HFFc6 (cell line): ENCODE measurements at regions not wholly inside any gene's neighbourhood (a gene's known extent, or its start where the extent isn't known, plus 50 kb on each side); places are given as distances from the start of the nearest gene placed in this dataset.

ENCODE experiments used
- DNase-seq: peaks from one replicate; pipeline ENCODE4 v3.0.0-alpha.2; 2018
- H3K27ac Mint-ChIP-seq: 2 replicates; pipeline ENCODE4 v1.8.0; 2020; ENCODE audit warnings: mild to moderate bottlenecking, mixed read lengths
- H3K27me3 Mint-ChIP-seq: 2 replicates; pipeline ENCODE4 v1.8.0; 2021; ENCODE audit warnings: mild to moderate bottlenecking, moderate library complexity, mixed read lengths; ENCODE audit not compliant: insufficient read depth
- H3K36me3 Mint-ChIP-seq: 2 replicates; pipeline ENCODE4 v1.8.0; 2021; ENCODE audit warnings: low read depth, mixed read lengths
- H3K4me1 Mint-ChIP-seq: 2 replicates; pipeline ENCODE4 v1.8.0; 2020; ENCODE audit warnings: low read depth, mixed read lengths
- H3K4me3 Mint-ChIP-seq: 2 replicates; pipeline ENCODE4 v1.8.0; 2020; ENCODE audit warnings: mild to moderate bottlenecking, moderate library complexity, mixed read lengths
- H3K9me3 Mint-ChIP-seq: 2 replicates; pipeline ENCODE4 v1.8.0; 2020; ENCODE audit warnings: mild to moderate bottlenecking, mixed read lengths
- TF ChIP-seq, protein P1 (sequence below): fragments of 200-600 bp; sonication (generic); IDR thresholded peaks from 2 replicates; pipeline ENCODE4 v1.5.0; 2021; ENCODE audit warnings: antibody characterized with exemption, mild to moderate bottlenecking

DNA sequence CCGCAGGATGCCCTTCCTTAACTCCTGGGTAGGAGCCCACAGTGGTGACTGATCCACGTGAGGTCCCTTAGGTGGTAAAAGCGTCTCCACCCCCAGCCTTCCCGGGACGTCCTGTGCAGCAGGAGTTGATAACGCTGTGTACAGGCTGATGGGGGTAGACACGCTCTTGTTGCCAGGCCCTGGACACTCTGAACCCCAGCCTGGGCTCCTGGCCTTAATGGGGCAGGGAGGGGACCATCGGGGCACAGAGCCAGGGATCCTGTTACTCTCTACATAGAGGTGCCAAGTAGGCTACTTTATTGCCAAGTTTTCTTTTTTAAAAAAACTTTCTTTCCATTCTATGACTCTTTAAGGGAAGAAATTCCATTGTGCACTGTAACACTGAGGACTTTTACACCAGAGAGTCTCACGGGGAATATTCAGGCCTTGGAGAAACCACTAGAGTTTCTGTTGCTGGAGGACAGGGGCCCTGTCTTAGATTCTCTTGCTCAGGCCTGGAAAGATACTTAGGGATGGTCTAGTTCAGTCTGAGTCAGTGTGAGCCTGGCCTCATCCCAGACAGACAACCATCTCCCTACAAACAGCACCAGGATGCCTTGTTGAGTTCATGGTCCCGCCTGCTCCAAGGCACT, 104.3 kb upstream of the RNU6-1 start:
- no peaks in the 10 kb centered on the region for H3K36me3 Mint-ChIP-seq
- no peak overlapping the region for H3K4me3 Mint-ChIP-seq
- DNase-seq: no peak
- H3K27me3 Mint-ChIP-seq: no peaks in the 10 kb centered on the region; the same call in 1 of the 2 replicates
- TF ChIP-seq, protein P1, sequence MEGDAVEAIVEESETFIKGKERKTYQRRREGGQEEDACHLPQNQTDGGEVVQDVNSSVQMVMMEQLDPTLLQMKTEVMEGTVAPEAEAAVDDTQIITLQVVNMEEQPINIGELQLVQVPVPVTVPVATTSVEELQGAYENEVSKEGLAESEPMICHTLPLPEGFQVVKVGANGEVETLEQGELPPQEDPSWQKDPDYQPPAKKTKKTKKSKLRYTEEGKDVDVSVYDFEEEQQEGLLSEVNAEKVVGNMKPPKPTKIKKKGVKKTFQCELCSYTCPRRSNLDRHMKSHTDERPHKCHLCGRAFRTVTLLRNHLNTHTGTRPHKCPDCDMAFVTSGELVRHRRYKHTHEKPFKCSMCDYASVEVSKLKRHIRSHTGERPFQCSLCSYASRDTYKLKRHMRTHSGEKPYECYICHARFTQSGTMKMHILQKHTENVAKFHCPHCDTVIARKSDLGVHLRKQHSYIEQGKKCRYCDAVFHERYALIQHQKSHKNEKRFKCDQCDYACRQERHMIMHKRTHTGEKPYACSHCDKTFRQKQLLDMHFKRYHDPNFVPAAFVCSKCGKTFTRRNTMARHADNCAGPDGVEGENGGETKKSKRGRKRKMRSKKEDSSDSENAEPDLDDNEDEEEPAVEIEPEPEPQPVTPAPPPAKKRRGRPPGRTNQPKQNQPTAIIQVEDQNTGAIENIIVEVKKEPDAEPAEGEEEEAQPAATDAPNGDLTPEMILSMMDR: no peak
- no peak overlapping the region for H3K27ac Mint-ChIP-seq
- H3K9me3 Mint-ChIP-seq: no peaks in the 10 kb centered on the region
- H3K4me1 Mint-ChIP-seq: peaks cover 38% of the 10 kb centered on the region

DNA sequence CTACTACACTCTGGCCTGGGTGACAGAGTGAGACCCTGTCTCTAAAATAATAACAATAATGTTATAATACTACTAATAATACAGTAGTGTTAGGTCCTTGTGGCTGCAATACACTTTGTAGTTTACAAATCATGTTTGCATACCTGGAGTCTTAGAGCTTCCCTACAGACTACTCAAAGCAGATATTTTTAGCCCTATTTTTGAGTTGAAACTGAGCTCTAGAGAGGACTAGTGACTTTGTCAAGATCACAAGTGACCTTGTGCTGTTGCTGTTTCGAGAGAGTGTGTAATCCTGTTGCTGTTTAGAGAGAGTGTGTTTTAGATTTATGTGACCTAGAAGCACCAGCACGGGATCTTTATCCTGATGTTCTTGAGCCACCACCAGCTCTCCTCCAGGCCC, 105.3 kb upstream of the RNU6-1 start:
- H3K4me3 Mint-ChIP-seq: no peak overlapping the region
- H3K4me1 Mint-ChIP-seq: peaks cover 38% of the 10 kb centered on the region
- TF ChIP-seq, protein P1: no peak
- no peak overlapping the region for H3K27ac Mint-ChIP-seq
- no peak for DNase-seq
- no peaks in the 10 kb centered on the region for H3K9me3 Mint-ChIP-seq
- H3K27me3 Mint-ChIP-seq: peaks cover 1% of the 10 kb centered on the region; the same call in 1 of the 2 replicates
- no peaks in the 10 kb centered on the region for H3K36me3 Mint-ChIP-seq

DNA sequence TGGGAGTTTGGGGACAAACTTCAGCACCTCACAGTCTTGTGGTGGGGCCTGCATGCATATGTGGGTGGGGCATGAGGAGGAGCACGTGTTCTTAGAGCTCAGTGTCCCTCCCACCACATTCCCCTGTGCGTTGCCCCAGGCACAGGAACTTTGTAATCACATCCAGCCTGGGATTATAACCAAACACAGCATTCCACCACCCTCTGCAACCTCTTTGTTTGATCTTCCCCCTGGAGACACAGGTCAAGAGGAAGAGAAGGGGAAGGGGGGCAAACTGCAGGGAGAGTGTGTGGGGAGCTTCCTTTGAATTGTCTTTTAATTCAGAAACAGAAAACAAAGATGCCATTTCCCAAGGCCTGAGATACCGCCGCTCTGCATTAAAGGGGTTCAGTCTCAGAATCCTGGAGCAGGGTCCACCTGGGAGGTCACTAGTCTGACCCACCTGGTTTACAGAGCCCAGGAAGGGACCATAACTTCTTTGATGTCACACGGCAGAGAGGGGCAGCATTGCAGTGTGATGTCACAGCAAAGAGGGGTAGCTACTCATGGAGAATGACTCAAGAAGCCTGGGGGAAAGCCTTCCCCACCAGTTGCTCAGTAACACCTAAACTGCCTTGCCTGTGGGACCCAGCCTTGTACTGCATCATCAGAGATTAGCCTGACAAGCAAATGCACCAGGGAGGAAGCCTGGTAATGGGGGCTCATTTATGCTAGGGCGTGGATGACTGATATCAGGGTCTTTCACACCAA, 106.3 kb upstream of the RNU6-1 start:
- DNase-seq: peak; percentile 59
- Mint-ChIP-seq H3K27me3 (peaks cover 7% of the 10 kb centered on the region; the same call in 1 of the 2 replicates), H3K4me1 (peaks cover 38% of the 10 kb centered on the region), H3K27ac (peak overlapping the region; percentile 71), H3K9me3 (no peaks in the 10 kb centered on the region), H3K36me3 (no peaks in the 10 kb centered on the region), H3K4me3 (peak overlapping the region; percentile 31)
- TF ChIP-seq, protein P1: no peak

DNA sequence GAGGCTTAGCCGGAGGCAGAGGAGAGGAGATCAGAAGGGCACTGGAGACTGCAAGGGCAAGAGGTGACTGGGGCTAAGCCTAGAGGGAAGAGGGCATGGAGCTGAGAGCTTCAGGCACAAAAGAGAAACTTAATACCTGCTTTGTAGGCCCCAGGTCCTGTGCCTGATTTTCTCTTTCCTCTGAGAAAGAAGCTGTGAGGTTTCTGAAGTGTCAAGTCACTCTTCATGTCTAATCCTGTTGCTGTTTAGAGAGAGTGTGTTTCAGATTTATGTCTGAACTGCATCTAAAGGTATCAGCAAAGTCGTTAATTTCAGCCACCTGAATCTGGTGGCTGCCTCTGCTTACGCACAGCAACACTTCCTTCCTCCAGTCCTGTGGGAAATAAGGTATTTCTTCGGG, 106.9 kb upstream of the RNU6-1 start:
- Mint-ChIP-seq H3K9me3 (no peaks in the 10 kb centered on the region), H3K27me3 (peaks cover 7% of the 10 kb centered on the region; the same call in 1 of the 2 replicates), H3K36me3 (no peaks in the 10 kb centered on the region), H3K4me3 (no peak overlapping the region), H3K4me1 (peaks cover 33% of the 10 kb centered on the region), H3K27ac (peak overlapping the region; percentile 71)
- TF ChIP-seq, protein P1: no peak
- no peak for DNase-seq

DNA sequence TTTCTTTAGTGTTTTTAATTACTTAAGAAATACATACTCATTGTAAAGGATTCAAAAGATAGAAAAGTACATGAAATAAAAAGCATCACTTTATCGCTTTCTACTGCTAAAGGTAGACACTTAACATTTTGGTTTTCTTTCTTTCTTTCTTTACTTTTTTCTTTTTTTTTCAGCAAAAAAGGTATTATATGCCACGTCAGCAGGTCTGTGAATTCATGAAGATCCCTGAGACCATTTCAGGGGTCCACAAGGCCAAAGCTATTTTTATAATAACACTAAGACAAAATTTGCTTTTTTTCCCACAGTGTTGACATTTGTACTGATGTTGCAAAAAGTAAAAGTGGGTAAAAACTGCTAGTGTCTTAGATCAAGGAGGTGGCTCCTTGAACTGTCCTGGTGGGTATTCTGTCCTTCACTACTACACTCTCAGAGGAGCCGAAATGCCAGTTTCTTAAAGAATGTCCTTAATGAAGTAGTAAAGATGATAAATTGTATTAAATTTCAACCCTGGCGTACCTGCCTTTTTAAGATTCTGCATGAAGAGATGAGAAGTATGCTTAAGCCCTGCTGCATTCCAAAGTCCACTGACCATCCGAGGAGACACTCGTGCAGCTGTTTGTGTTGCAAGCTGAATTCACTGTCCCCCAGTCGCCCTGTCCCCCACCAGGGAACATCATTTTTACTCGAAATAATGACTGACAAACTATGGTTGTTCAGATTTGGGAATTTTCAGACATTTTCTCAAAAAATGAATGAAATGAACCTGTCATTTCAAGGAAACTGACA, 106.7 kb upstream of the PIAS1 start:
- no peaks in the 10 kb centered on the region for H3K9me3 Mint-ChIP-seq
- DNase-seq: no peak
- H3K27ac Mint-ChIP-seq: no peak overlapping the region
- H3K36me3 Mint-ChIP-seq: no peaks in the 10 kb centered on the region
- peaks cover 26% of the 10 kb centered on the region for H3K4me1 Mint-ChIP-seq
- no peak overlapping the region; the same call in 1 of the 2 replicates for H3K4me3 Mint-ChIP-seq
- H3K27me3 Mint-ChIP-seq: peaks cover 7% of the 10 kb centered on the region; the same call in 1 of the 2 replicates
- TF ChIP-seq, protein P1: no peak
